SH-SY5Y (cell line): ENCODE measurements at regions not wholly inside any gene's neighbourhood (a gene's known extent, or its start where the extent isn't known, plus 50 kb on each side); places are given as distances from the start of the nearest gene placed in this dataset.

ENCODE experiments used
- GATA2 ChIP-seq: IDR thresholded peaks from 2 replicates; pipeline ENCODE4 v1.6.1; 2011; ENCODE audit warnings: mild to moderate bottlenecking, low read depth, low read length
- GATA3 ChIP-seq: IDR thresholded peaks from 2 replicates; pipeline ENCODE4 v1.6.1; 2011; ENCODE audit warnings: low read depth, mild to moderate bottlenecking, low read length, moderate library complexity

DNA sequence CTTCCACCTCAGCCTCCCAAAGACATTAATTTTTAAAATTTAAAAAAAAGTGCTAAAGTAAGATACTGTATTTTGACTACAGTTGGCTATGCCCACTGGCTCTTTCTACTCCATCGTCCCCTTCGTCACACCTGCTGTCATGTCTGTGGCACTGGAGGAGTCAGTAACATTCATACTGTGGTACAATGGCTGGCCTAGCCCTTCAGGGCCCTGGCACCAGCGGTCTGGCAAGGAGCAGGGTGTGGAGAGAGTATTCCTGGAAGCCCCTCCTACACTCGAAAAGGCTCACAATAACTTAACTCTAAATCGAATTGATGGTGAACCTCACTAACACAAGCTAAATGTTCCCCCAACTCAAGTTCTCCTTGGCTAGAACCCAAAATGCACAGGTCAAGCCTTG, 89.7 kb upstream of the RASGRF1 start:
- no peak for TF ChIP-seq GATA3
- no peak for TF ChIP-seq GATA2
